ENCODE measurements at regions not wholly inside any gene's neighbourhood (a gene's known extent, or its start where the extent isn't known, plus 50 kb on each side); places are given as distances from the start of the nearest gene placed in this dataset.

DNA sequence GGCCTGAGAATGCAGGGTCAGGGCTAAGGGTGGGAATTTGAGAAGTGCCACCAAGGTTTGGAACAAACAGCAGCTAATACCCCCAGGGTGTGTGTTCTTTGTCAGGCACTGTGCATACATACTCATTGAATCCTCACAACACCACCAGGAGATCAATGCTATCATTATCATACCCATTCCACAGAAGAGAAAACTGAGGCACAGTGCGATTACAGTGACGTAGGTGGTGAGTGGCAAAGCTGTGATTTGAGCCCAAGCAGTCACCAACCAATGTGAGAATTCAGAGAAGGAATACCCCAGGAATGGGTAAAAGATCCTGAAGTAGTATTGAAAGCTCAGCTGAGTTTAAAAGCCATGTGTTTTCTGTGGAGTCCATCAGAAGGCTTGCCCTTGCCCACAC, 281.6 kb upstream of the MGAT5 start:
- Mint-ChIP-seq H3K27ac (no peak overlapping the region), H3K4me3 (no peak overlapping the region), H3K27me3 (no peaks in the 10 kb centered on the region), H3K4me1 (peaks cover 29% of the 10 kb centered on the region), H3K9me3 (no peaks in the 10 kb centered on the region), H3K36me3 (no peaks in the 10 kb centered on the region)
- DNase-seq (ENCODE audit: low spot score in 2 of 2) (no peak), ATAC-seq (ENCODE audit: low read depth) (no peak)

DNA sequence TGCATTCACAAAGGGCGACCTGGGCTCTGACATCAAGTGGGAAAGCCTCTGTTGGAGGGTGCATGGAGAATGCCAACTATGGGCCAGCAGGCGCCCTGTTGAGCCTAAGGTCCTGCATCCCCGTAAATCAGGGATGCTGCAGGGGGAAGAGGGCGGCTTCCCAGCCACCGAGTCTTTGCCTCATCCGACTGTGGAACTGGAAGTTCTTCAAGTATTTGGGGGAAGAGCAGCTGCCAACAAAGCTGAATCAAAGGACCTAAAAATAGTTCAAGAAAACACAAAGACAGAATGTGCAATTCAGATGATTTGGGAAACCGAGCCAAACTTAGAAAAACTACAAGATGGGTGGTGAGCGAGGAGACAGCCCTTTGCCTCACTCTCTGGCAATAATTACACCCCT, 281.1 kb upstream of the MGAT5 start:
- no peak overlapping the region for H3K4me3 Mint-ChIP-seq
- peaks cover 28% of the 10 kb centered on the region for H3K4me1 Mint-ChIP-seq
- H3K36me3 Mint-ChIP-seq = no peaks in the 10 kb centered on the region
- ATAC-seq (ENCODE audit: low read depth) (no peak), DNase-seq (ENCODE audit: low spot score in 2 of 2) (no peak)
- no peaks in the 10 kb centered on the region for H3K9me3 Mint-ChIP-seq
- no peaks in the 10 kb centered on the region for H3K27me3 Mint-ChIP-seq
- no peak overlapping the region for H3K27ac Mint-ChIP-seq

DNA sequence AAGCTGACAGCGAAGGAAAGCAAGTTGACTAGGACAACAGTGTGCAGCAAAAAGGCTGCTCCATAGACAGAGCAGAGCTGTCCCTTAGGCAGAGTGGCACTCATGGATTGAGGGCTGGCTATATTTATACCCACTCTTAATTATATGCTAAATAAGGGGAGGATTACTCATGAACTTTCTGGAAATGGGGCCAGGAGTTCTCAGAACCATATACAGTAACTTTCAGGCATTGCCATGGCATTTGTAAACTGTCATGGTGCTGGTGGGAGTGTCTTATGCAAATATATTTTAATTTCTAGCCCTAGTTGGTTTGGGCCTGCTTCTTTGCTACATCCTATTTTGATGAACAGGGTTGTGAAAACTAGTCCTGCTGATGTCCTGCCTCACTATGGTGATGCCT, 279.5 kb upstream of the MGAT5 start:
- Mint-ChIP-seq H3K4me1 (peaks cover 20% of the 10 kb centered on the region), H3K36me3 (no peaks in the 10 kb centered on the region), H3K27me3 (no peaks in the 10 kb centered on the region), H3K27ac (no peak overlapping the region), H3K4me3 (no peak overlapping the region), H3K9me3 (no peaks in the 10 kb centered on the region)
- DNase-seq (ENCODE audit: low spot score in 2 of 2) (no peak), ATAC-seq (ENCODE audit: low read depth) (no peak)

DNA sequence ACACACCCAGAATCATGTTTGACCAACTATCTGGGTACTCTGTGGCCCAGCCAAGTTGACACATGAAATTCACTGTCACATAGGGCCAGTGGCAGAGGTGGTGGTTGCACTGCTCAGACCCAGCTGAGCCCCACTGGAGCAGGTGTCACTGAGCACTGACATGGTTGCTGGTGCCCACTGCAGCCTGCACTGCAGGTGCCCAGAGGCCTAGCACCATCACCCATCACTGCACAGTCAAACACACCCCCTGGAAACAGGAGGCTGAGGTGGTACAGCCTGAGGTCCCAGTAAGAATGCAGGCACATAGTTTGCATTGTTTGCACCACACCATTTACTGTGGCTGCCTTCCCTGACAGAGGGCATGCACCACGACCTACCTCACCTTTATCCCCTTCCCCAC, 278.7 kb upstream of the MGAT5 start:
- Mint-ChIP-seq H3K27ac (no peak overlapping the region), H3K27me3 (no peaks in the 10 kb centered on the region), H3K36me3 (no peaks in the 10 kb centered on the region), H3K4me3 (no peak overlapping the region), H3K4me1 (peaks cover 18% of the 10 kb centered on the region), H3K9me3 (no peaks in the 10 kb centered on the region)
- DNase-seq (ENCODE audit: low spot score in 2 of 2) = no peak
- ATAC-seq (ENCODE audit: low read depth) = no peak

DNA sequence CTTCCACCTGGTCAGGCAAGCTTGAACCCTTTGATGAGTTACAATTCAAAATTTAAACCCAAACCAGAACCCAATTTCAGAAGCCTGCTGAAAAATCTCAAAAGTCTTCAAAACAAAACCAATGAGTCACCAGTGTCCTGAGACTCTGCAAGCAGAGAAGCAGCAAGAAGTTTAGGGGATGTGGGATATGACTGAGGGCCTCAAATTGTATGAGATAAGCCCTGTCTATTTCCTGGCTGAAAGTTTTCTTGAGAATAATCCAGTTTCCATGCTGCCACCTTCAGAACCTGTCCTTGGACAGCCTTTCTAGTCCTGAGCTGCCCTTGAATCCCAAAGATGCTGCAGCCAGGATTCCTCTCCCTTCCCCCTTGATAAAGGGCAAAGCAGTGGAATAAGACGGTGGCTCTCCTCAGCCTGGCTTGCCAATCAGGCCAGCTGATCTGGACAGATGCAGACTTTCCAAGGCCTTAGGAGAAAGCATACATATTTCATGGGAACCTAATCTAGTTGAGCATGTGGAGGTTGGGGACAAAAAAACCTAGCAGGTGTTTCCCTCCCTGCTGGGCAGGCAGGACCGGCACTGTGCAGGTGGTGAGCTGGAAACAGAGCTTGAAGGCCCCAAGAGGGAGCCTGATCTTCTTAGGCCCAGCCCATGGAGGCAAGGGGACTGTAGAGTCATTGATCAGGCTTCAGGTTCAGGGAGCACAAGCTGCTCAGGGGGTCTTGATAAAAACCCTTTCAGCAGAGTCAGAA, 278.0 kb upstream of the MGAT5 start:
- no peaks in the 10 kb centered on the region for H3K36me3 Mint-ChIP-seq
- ATAC-seq (ENCODE audit: low read depth) (no peak), DNase-seq (ENCODE audit: low spot score in 2 of 2) (no peak)
- H3K4me3 Mint-ChIP-seq = no peak overlapping the region
- H3K27ac Mint-ChIP-seq = no peak overlapping the region
- no peaks in the 10 kb centered on the region for H3K27me3 Mint-ChIP-seq
- peaks cover 18% of the 10 kb centered on the region for H3K4me1 Mint-ChIP-seq
- no peaks in the 10 kb centered on the region for H3K9me3 Mint-ChIP-seq

DNA sequence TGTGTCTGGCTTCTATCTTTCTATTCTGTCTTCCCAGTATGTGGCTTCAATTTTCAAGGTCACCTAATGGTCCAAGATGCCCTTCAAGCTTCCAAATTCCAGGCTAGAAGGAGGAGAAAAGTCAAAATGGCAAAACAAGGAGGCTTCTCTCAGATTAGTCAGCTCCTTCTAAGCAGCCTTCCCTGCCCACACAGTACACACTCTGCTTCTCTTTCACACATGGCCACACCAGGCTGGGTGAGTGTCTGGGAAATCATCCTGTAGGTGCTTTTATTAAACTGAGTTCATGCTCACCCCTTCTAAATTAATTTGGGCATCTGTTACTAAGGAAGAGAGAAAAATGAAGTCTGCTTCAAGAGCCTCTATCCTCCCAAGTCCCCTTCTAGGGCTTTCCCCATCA, 277.2 kb upstream of the MGAT5 start:
- ATAC-seq (ENCODE audit: low read depth) (no peak), DNase-seq (ENCODE audit: low spot score in 2 of 2) (no peak)
- H3K4me3 Mint-ChIP-seq = no peak overlapping the region
- H3K9me3 Mint-ChIP-seq = no peaks in the 10 kb centered on the region
- no peaks in the 10 kb centered on the region for H3K36me3 Mint-ChIP-seq
- no peak overlapping the region for H3K27ac Mint-ChIP-seq
- H3K4me1 Mint-ChIP-seq = peaks cover 18% of the 10 kb centered on the region
- H3K27me3 Mint-ChIP-seq = no peaks in the 10 kb centered on the region

DNA sequence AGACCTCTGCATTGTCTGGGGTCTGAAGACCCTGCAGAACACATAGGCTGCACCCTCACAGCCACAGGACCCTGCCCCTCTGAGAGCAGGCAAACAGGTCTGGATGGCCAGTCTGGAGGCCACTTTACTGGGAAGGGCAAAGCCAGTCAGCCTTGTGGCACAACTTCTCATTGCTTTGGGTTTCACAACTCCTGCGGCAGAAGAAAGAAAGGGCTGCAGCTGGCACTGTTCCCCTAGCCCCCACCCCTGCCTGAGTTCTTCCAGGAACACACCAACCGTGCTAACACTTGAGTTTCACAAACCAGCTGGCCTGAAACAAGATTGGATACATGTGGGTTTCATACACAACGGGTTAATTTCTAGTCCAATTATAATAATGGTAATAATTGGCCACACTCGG, 276.5 kb upstream of the MGAT5 start:
- Mint-ChIP-seq H3K4me1 (peaks cover 17% of the 10 kb centered on the region), H3K36me3 (no peaks in the 10 kb centered on the region), H3K27ac (no peak overlapping the region), H3K27me3 (no peaks in the 10 kb centered on the region), H3K4me3 (no peak overlapping the region), H3K9me3 (no peaks in the 10 kb centered on the region)
- ATAC-seq (ENCODE audit: low read depth) (no peak), DNase-seq (ENCODE audit: low spot score in 2 of 2) (no peak)

DNA sequence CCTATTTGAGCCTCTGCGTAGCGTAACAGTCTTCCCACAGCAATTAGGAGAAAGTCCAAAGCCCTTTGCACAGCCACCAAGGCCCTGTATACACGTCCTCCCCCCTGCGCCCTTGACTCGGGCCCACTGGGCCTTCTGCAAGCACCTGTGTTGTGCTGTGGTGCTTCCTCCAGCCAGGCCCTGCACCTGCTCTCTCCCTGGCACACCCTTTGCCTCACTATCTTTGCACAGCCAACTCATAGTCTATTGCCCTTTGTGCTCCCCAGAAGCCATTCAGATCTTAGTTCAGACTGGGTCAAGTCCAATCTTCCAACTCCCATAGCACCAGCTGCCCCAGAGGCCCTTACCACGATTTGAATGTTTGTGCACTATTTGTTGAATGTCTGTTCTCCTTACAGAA, 271.6 kb upstream of the MGAT5 start:
- Mint-ChIP-seq H3K4me1 (no peaks in the 10 kb centered on the region), H3K27me3 (no peaks in the 10 kb centered on the region), H3K27ac (no peak overlapping the region), H3K4me3 (no peak overlapping the region), H3K36me3 (no peaks in the 10 kb centered on the region), H3K9me3 (no peaks in the 10 kb centered on the region)
- ATAC-seq (ENCODE audit: low read depth) = no peak
- DNase-seq (ENCODE audit: low spot score in 2 of 2) = no peak

DNA sequence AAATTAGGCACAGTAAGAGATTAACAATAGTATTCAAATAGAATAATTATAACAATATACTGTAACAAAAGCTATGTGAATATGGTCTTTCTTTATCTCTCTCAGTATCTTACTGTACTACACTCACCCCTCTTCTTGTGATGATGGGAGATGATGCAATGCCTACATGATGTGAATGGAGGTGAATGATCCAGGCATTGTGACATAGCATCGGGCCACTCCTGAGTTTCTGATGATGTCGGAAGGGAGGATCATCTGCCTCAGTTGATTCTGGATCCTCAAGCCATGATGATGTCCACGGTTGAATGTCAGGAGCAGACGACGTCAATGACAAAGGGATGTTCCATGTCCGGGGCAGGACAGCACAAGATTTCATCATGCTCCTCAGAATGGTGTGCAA, 268.3 kb upstream of the MGAT5 start:
- Mint-ChIP-seq H3K27me3 (peaks cover 3% of the 10 kb centered on the region), H3K27ac (no peak overlapping the region), H3K36me3 (no peaks in the 10 kb centered on the region), H3K4me1 (peaks cover 2% of the 10 kb centered on the region), H3K9me3 (no peaks in the 10 kb centered on the region), H3K4me3 (no peak overlapping the region)
- DNase-seq (ENCODE audit: low spot score in 2 of 2) (no peak), ATAC-seq (ENCODE audit: low read depth) (no peak)

DNA sequence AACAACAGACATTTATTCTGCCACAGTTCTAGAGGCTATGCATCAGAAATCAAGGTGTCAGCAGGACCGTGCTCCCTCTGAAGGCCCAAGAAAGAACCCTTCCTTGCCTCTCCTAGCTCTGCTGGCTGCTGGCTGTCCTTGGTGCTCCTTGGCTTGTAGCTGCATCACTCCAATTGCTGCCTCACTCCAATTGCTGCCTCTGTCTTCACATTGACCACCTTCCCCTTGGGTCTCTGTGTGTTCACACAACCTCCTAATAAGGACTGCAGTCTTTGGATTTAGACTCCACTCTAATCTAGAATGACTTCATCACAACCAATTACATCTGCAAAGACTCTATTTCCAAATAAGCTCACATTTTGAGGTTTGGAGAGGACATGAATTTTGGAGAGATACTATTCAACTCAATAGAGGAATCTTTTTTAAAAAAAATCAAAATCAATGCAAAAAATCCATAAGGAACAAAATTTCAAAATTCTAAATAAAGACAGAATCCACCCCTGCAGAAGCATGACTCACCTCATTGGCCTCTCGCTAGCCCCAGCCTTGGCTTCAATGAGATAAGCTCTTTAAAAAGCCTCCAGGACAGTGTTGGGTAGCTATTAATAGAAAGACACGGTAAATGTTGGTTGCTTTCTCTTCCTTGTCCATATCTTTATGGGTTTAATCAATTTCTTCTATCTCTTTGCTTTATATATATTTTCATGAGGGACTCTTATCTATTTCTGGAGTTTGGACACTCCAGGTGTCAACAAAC, 267.6 kb upstream of the MGAT5 start:
- no peaks in the 10 kb centered on the region for H3K9me3 Mint-ChIP-seq
- H3K27me3 Mint-ChIP-seq = peaks cover 3% of the 10 kb centered on the region
- H3K27ac Mint-ChIP-seq = no peak overlapping the region
- no peak overlapping the region for H3K4me3 Mint-ChIP-seq
- peaks cover 2% of the 10 kb centered on the region for H3K4me1 Mint-ChIP-seq
- DNase-seq (ENCODE audit: low spot score in 2 of 2) = no peak
- no peaks in the 10 kb centered on the region for H3K36me3 Mint-ChIP-seq
- no peak for ATAC-seq (ENCODE audit: low read depth)

DNA sequence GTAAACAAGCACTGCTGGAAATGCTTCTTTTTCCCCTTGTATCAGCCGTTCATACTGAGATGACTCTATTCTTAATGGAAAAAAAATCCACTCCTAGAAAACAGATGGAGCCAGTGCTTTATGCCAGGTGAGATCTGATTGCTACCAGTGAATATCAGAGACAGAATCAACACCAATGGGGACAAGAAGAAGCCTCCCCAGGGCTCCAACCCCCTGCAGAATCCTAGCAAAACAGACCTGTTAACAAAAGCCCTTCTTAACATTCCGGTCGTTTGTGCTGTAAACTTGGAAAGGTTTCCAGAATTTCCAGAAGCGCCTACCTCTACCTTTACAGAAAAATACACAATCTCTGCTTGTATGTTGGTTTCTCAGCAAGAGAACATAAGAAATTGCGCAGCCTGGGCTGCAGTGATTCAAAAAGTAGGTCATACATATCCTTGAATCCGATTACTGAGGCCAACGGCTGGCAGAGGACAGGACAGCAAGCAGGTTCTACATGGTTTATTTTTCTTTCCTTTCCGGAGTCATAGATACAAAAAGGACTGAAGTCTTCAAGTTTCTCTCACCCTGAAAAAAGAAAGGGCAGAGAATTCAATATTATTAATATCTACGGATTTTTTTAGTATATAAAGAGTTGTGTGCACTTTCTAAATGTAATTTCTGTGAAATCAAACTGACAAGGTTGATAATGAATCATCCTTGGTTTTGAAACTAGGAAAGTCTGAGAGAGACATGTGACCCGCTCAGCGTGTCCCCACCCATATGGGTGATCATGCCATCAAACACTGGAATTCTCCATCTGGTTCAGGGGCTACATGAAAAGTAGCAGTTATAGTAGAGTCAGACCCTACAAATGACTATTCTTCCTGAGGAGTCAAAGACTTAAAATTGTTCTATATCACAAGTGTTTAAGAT, 266.7 kb upstream of the MGAT5 start:
- H3K27me3 Mint-ChIP-seq = peaks cover 3% of the 10 kb centered on the region
- H3K27ac Mint-ChIP-seq = no peak overlapping the region
- H3K4me1 Mint-ChIP-seq = peaks cover 2% of the 10 kb centered on the region
- DNase-seq (ENCODE audit: low spot score in 2 of 2) (no peak), ATAC-seq (ENCODE audit: low read depth) (no peak)
- no peaks in the 10 kb centered on the region for H3K9me3 Mint-ChIP-seq
- H3K4me3 Mint-ChIP-seq = no peak overlapping the region
- no peaks in the 10 kb centered on the region for H3K36me3 Mint-ChIP-seq

DNA sequence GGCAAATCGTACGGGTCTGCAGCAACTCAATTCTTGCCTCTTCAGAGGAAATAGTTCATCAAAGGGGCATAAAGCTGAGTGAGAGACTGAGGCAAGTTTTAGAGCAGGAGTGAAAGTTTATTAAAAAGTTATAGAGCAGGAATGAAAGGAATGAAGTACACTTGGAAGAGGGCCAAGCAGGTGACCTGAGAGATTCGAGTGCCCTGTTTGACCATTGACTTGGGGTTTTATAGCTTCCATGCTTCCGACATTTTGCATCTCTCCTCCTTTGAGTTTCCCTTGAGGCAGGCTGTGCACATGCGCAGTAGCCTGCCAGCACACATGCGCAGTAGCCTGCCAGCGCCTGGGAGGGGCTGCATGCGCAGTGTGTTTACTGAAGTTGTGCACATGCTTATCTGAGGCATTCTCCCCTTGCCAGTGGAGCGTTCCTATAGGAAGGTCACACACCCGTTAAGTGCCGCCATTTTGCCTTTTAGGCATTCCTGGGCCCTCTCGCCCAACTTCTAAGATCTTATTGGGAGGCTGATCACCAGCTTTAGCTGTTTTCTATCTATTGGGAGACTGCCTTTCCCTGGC, 265.5 kb upstream of the MGAT5 start:
- Mint-ChIP-seq H3K27ac (no peak overlapping the region), H3K4me3 (no peak overlapping the region), H3K9me3 (no peaks in the 10 kb centered on the region), H3K36me3 (no peaks in the 10 kb centered on the region), H3K27me3 (peaks cover 5% of the 10 kb centered on the region), H3K4me1 (peaks cover 5% of the 10 kb centered on the region)
- DNase-seq (ENCODE audit: low spot score in 2 of 2) (no peak), ATAC-seq (ENCODE audit: low read depth) (no peak)

DNA sequence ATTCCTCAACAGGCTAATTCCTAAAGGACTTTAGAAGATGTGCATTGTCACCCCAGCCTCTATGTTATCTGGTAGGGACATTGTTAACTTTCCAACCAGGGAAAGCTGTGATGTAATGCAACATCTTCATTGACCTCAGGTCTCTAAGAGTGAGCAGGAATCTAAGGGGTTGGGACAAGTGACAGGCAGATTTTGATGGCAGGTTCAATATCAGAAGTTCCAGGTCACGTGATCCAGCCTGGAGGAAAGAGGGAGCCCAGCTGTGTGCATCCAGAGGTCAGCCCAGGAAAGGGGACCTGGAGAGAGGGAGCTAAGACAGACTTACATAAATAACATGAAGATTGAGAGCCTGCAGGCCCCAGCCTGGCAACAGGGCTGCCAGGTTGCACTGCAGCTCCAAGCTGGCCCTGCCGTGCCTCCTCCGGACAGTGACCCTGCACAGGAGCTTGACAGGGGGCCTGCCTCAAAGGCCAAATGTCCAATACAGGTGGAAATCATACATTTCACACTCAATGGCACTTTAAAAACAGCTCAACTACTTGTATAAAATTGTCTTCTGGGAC, 262.2 kb upstream of the MGAT5 start:
- Mint-ChIP-seq H3K4me3 (no peak overlapping the region), H3K27me3 (peaks cover 5% of the 10 kb centered on the region), H3K9me3 (no peaks in the 10 kb centered on the region), H3K4me1 (peaks cover 5% of the 10 kb centered on the region), H3K36me3 (no peaks in the 10 kb centered on the region), H3K27ac (no peak overlapping the region)
- DNase-seq (ENCODE audit: low spot score in 2 of 2) (no peak), ATAC-seq (ENCODE audit: low read depth) (no peak)

DNA sequence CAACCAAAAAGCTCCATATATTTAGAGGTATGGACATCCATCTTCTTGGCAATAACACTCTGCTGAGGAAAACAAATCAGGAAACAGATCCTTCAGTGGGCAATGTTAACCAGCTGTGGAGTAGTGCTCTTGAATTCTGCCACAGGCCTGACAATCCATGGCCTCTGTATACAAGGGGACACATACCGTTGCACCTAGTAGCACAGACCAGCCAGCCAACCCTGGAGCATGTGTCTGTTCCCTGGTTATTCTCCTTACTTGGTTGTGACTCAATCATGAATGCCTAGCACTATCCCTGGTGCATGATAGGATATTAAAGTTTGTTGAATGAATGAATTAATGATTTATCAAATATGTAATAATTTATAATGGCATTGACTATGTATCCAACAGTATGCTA, 261.4 kb upstream of the MGAT5 start:
- Mint-ChIP-seq H3K27me3 (peaks cover 5% of the 10 kb centered on the region), H3K4me3 (no peak overlapping the region), H3K36me3 (peaks cover 2% of the 10 kb centered on the region), H3K9me3 (no peaks in the 10 kb centered on the region), H3K4me1 (peaks cover 5% of the 10 kb centered on the region), H3K27ac (no peak overlapping the region)
- ATAC-seq (ENCODE audit: low read depth) (no peak), DNase-seq (ENCODE audit: low spot score in 2 of 2) (no peak)
